Kidney (tissue), 13 donors: ENCODE measurements at regions not wholly inside any gene's neighbourhood (a gene's known extent, or its start where the extent isn't known, plus 50 kb on each side); places are given as distances from the start of the nearest gene placed in this dataset.

Experiments
- DNase-seq, 5 donors: peaks; one replicate each; pipeline ENCODE4 v3.0.0-alpha.2; 2013 to 2020
- FAIRE-seq: peaks from 2 replicates; lab custom pipeline; 2012; peaks lifted over from hg19 to GRCh38; lab: Jason Lieb, UNC
- H3K27ac ChIP-seq, 2 donors: one replicate each; pipeline ENCODE4 v1.7.0; 2013; ENCODE audit warnings: low read depth in 2 of 2, low read length in 2 of 2, inconsistent platforms in 1 of 2
- H3K27me3 ChIP-seq: one replicate; pipeline ENCODE4 v1.7.1; 2013; ENCODE audit warnings: low read length, inconsistent platforms; ENCODE audit not compliant: control insufficient read depth, insufficient read depth
- H3K36me3 ChIP-seq, 3 donors: one replicate each; pipeline versions ENCODE4 v1.7.0 to v1.7.1; 2013; ENCODE audit warnings: low read length in 3 of 3, control low read depth in 1 of 3, inconsistent platforms in 1 of 3; ENCODE audit not compliant: insufficient read depth in 3 of 3, control insufficient read depth in 2 of 3
- H3K4me1 ChIP-seq, 3 donors: one replicate each; pipeline versions ENCODE4 v1.7.0 to v1.7.1; 2013; ENCODE audit warnings: low read length in 3 of 3, inconsistent platforms in 1 of 3, low read depth in 1 of 3; ENCODE audit not compliant: control insufficient read depth in 2 of 3, insufficient read depth in 2 of 3
- H3K4me3 ChIP-seq, 3 donors: one replicate each; pipeline versions ENCODE4 v1.7.0 to v1.8.1; 2013; ENCODE audit warnings: low read length in 3 of 3, control low read depth in 1 of 3, inconsistent platforms in 1 of 3
- H3K9ac ChIP-seq, 3 donors: one replicate each; pipeline versions ENCODE4 v1.7.0 to v1.7.1; 2013; ENCODE audit warnings: low read length in 3 of 3, control low read depth in 1 of 3, inconsistent platforms in 1 of 3
- H3K9me3 ChIP-seq, 3 donors: one replicate each; pipeline versions ENCODE4 v1.7.0 to v1.7.1; 2013; ENCODE audit warnings: low read length in 3 of 3, control low read depth in 1 of 3, inconsistent platforms in 1 of 3; ENCODE audit not compliant: control insufficient read depth in 2 of 3, insufficient read depth in 1 of 3
- CTCF ChIP-seq: IDR thresholded peaks from 3 replicates; pipeline ENCODE4 v1.5.1; 2012; ENCODE audit warnings: mild to moderate bottlenecking, moderate library complexity, borderline replicate concordance; ENCODE audit not compliant: insufficient read depth; ENCODE audit errors: extremely low read depth
- intact Hi-C: fragments of 100-400 bp; cut with DNase I; formaldehyde crosslinking; loops from one replicate; pipeline ENCODE4 v1.11.1; 2022
- donor health status: control.
- donor health status: control.
- donor health status: control.
- donor health status: control.
- donor health status: control.
- donor health status: DM: yes; HTN: yes; CAD: no.
- donor health status: Normal renal cell carcinoma (clear cell type).

DNA sequence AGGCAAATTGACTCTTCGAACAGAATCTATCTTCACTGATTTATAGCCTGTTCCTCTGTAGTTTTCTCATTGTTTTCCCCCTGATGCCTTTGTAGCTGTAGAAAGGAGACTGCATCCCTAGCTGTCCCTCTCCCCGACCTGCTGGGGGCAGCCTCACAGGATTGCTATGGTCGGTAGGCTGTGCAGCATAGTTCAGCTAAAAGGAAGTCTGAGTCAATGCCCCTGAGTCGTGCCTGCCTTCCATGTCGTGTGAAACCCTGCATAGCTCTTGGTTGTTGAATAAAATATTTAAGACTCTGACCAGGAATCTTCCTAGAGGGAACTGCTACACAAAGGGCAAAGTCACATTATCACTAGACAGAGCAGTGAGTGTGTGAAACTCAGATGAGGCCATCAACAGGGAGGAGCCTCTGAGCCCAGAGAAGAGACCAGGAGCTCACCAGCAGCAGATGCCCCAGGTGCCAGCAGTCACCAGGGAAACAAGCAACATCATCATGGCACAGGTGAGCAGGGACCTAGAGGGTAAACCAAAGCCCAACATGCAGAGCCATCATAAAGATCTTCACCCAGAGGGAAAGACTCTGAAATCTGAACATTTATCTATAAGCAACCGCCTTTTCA lies 108.4 kb upstream of the NBEA start:
- H3K4me3 ChIP-seq: no peak overlapping the region
- H3K9ac ChIP-seq: no peak overlapping the region
- no peaks in the 10 kb centered on the region for H3K27me3 ChIP-seq
- peaks cover 0 to 5% (median 0%) of the 10 kb centered on the region in 3 donors for H3K9me3 ChIP-seq
- no peak overlapping the region for H3K27ac ChIP-seq
- no peak for TF ChIP-seq CTCF
- DNase-seq: no peak
- no peaks in the 10 kb centered on the region for H3K36me3 ChIP-seq
- H3K4me1 ChIP-seq: no peaks in the 10 kb centered on the region
- no peak for FAIRE-seq
- intact Hi-C loops: no loop called here

- no peak overlapping the region for H3K4me3 ChIP-seq
- H3K36me3 ChIP-seq: no peaks in the 10 kb centered on the region
- no peaks in the 10 kb centered on the region for H3K4me1 ChIP-seq
- H3K27ac ChIP-seq: no peak overlapping the region
- H3K27me3 ChIP-seq: no peaks in the 10 kb centered on the region
- H3K9me3 ChIP-seq: no peaks in the 10 kb centered on the region
- no peak overlapping the region for H3K9ac ChIP-seq
- no peak for DNase-seq
- TF ChIP-seq CTCF: no peak
- intact Hi-C loops: no loop called here
- no peak for FAIRE-seq
These were observed 99.6 kb upstream of the NBEA start for GRCh38 chr13:34842466-34842865.

DNA sequence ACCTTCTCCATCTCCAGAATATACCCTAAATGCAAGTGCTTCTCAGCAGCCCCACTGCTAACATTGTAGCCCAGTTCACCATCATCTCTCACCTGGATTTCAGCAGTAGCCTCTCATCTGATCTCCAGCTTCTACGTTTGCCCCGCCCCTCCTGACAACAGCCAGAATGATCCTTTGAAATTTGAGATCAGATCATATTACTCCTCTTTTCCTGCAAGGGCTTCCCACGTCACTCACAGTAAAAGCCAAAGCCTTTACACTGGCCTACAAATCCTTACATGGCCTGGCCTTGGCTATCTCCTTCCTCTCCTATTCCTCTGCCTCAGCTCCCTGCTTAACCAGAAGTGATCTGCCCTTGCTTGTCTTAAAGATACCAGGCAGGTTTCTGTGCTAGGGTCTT lies 94.3 kb upstream of the NBEA start:
- Histone ChIP-seq H3K4me3 (no peak overlapping the region), H3K9ac (no peak overlapping the region)
- intact Hi-C loops: no loop called here

More for the DNA sequence above, 94.3 kb upstream of the NBEA start:
- Histone ChIP-seq H3K36me3 (no peaks in the 10 kb centered on the region), H3K4me1 (no peaks in the 10 kb centered on the region), H3K27ac (no peak overlapping the region), H3K9me3 (no peaks in the 10 kb centered on the region), H3K27me3 (no peaks in the 10 kb centered on the region)
- TF ChIP-seq CTCF: no peak
- FAIRE-seq (no peak), DNase-seq (no peak)
